ENCODE measurements at regions not wholly inside any gene's neighbourhood (a gene's known extent, or its start where the extent isn't known, plus 50 kb on each side); places are given as distances from the start of the nearest gene placed in this dataset.

DNA sequence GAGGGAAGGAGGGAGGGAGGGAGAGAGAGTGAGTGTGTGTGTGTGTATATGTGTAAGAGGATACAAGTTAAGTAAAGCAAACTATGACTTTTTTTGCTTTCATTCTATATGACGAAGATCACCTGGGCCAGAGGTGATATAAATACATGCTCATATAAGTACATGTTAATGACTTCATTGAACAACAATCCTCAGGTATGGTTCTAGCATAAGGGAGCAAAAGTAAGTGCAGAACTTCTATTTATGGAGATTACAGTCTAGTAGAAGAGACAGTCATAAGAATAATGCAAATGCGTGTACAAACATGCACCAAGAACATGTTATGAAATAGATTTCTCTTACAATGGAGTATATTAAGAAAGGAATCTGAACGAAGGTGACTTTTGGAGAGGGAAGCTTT, 1804.0 kb downstream of the MAT2B start:
- no peaks in the 10 kb centered on the region for H3K27me3 Mint-ChIP-seq (ENCODE audit: insufficient read depth)
- TF ChIP-seq, protein P1, sequence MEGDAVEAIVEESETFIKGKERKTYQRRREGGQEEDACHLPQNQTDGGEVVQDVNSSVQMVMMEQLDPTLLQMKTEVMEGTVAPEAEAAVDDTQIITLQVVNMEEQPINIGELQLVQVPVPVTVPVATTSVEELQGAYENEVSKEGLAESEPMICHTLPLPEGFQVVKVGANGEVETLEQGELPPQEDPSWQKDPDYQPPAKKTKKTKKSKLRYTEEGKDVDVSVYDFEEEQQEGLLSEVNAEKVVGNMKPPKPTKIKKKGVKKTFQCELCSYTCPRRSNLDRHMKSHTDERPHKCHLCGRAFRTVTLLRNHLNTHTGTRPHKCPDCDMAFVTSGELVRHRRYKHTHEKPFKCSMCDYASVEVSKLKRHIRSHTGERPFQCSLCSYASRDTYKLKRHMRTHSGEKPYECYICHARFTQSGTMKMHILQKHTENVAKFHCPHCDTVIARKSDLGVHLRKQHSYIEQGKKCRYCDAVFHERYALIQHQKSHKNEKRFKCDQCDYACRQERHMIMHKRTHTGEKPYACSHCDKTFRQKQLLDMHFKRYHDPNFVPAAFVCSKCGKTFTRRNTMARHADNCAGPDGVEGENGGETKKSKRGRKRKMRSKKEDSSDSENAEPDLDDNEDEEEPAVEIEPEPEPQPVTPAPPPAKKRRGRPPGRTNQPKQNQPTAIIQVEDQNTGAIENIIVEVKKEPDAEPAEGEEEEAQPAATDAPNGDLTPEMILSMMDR (conservative IDR thresholded peaks at IDR 0.05) = no peak

DNA sequence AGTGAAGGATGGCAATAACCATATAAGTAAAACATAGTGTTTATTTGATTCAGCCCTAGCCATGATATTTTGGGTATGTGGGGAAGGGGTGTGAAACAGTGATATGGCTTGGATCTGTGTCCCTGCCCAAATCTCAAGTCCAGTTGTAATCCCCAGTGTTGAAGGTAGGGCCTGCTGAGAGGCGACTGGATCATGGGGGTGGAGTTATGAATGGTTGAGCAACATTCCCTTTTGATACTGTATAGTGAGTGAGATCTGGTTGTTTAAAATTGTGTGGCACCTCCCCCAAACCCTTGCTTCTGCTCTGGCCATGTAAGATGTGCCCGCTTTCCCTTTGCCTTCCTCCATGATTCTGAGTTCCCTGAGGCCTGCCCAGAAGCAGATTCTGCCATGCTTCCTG, 1804.6 kb downstream of the MAT2B start:
- Histone ChIP-seq H3K4me1 (ENCODE audit: control insufficient read depth, insufficient read depth, low read length) (no peaks in the 10 kb centered on the region), H3K36me3 (ENCODE audit: control insufficient read depth, insufficient read depth, low read length) (no peaks in the 10 kb centered on the region), H3K9me3 (ENCODE audit: control insufficient read depth, low read length) (no peaks in the 10 kb centered on the region), H3K27me3 (ENCODE audit: control insufficient read depth, insufficient read depth, low read length, poor library complexity, severe bottlenecking) (no peaks in the 10 kb centered on the region), H3K9ac (ENCODE audit: extremely low read depth, low read length, poor library complexity, severe bottlenecking) (no peak overlapping the region), H3K4me3 (ENCODE audit: low read length) (no peak overlapping the region), H3K27ac (ENCODE audit: low read depth, low read length) (no peak overlapping the region)
- Mint-ChIP-seq H3K27me3 (ENCODE audit: insufficient read depth) (no peaks in the 10 kb centered on the region), H3K4me3 (no peak overlapping the region), H3K4me1 (peaks cover 8% of the 10 kb centered on the region), H3K27ac (no peak overlapping the region), H3K36me3 (ENCODE audit: low read depth) (no peaks in the 10 kb centered on the region), H3K9me3 (peaks cover 2% of the 10 kb centered on the region)
- 97% methylated on average over 2 of the region's 2 CpGs; no CpG with 5 or more reads in 1 of the 2 experiments for WGBS, 2 experiments (ENCODE audit: insufficient coverage in 1 of 2, insufficient read length in 1 of 2)
- TF ChIP-seq, protein P1 (conservative IDR thresholded peaks at IDR 0.05) = no peak
- no peak for DNase-seq

More for the DNA sequence above, 1804.0 kb downstream of the MAT2B start:
- no peak for DNase-seq
- Mint-ChIP-seq H3K27ac (no peak overlapping the region), H3K36me3 (ENCODE audit: low read depth) (no peaks in the 10 kb centered on the region), H3K4me1 (peaks cover 8% of the 10 kb centered on the region), H3K4me3 (no peak overlapping the region), H3K9me3 (peaks cover 2% of the 10 kb centered on the region)
- no peak overlapping the region for H3K27ac ChIP-seq (ENCODE audit: low read depth, low read length)
- no peaks in the 10 kb centered on the region for H3K36me3 ChIP-seq (ENCODE audit: control insufficient read depth, insufficient read depth, low read length)
- H3K9ac ChIP-seq (ENCODE audit: extremely low read depth, low read length, poor library complexity, severe bottlenecking) = no peak overlapping the region
- no peaks in the 10 kb centered on the region for H3K4me1 ChIP-seq (ENCODE audit: control insufficient read depth, insufficient read depth, low read length)
- H3K4me3 ChIP-seq (ENCODE audit: low read length) = no peak overlapping the region
- H3K9me3 ChIP-seq (ENCODE audit: control insufficient read depth, low read length) = no peaks in the 10 kb centered on the region
- WGBS, 2 experiments (ENCODE audit: insufficient coverage in 1 of 2, insufficient read length in 1 of 2) = 71 to 100% methylated on average over 1 to 2 of the region's 3 CpGs
- H3K27me3 ChIP-seq (ENCODE audit: control insufficient read depth, insufficient read depth, low read length, poor library complexity, severe bottlenecking) = no peaks in the 10 kb centered on the region

DNA sequence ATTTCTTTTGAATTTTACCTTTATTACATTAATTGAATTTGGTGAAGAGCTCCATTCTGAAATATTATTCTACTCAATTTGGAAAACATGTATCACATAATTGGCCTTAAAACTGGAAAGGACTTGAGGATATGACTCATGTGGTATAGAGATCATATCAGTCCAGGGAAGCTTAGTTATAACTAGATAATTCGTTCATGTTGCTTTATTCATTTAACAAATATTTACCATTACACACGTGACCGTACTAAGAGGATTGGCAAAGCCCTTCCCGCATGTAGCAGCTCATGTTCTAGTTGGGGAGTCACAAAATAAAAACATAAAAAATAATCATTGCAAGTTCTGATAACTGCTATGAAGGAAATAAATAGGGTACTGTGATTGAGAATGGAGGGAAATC, 1816.5 kb downstream of the MAT2B start:
- no peak overlapping the region for H3K4me3 ChIP-seq (ENCODE audit: low read length)
- H3K4me1 ChIP-seq (ENCODE audit: control insufficient read depth, insufficient read depth, low read length) = no peaks in the 10 kb centered on the region
- H3K27ac ChIP-seq (ENCODE audit: low read depth, low read length) = no peak overlapping the region
- Mint-ChIP-seq H3K27ac (no peak overlapping the region), H3K36me3 (ENCODE audit: low read depth) (peaks cover 4% of the 10 kb centered on the region), H3K27me3 (ENCODE audit: insufficient read depth) (no peaks in the 10 kb centered on the region), H3K4me3 (no peak overlapping the region), H3K4me1 (no peaks in the 10 kb centered on the region), H3K9me3 (peaks cover 28% of the 10 kb centered on the region)
- peaks cover 21% of the 10 kb centered on the region for H3K9me3 ChIP-seq (ENCODE audit: control insufficient read depth, low read length)
- 90 to 100% methylated on average over 1 to 4 of the region's 4 CpGs for WGBS, 2 experiments (ENCODE audit: insufficient coverage in 1 of 2, insufficient read length in 1 of 2)
- no peak overlapping the region for H3K9ac ChIP-seq (ENCODE audit: extremely low read depth, low read length, poor library complexity, severe bottlenecking)
- DNase-seq = no peak
- H3K36me3 ChIP-seq (ENCODE audit: control insufficient read depth, insufficient read depth, low read length) = no peaks in the 10 kb centered on the region
- TF ChIP-seq, protein P1 (conservative IDR thresholded peaks at IDR 0.05) = no peak
- no peaks in the 10 kb centered on the region for H3K27me3 ChIP-seq (ENCODE audit: control insufficient read depth, insufficient read depth, low read length, poor library complexity, severe bottlenecking)

All from endodermal cell (in vitro differentiated cells).